ENCODE measurements at regions not wholly inside any gene's neighbourhood (a gene's known extent, or its start where the extent isn't known, plus 50 kb on each side); places are given as distances from the start of the nearest gene placed in this dataset.

- CTCF ChIA-PET, result no interaction called here
- no peaks in the 10 kb centered on the region for H3K9me3 ChIP-seq (ENCODE audit: control insufficient read depth, insufficient read depth, low read depth, low read length)
- H3K27ac ChIP-seq (ENCODE audit: low read length), result no peak overlapping the region
- in situ Hi-C loops (cut with HindIII; ENCODE audit: low pct_unique_long_range_greater_than_20kb, low sequenced_read_pairs), result no loop called here
- ATAC-seq, result no peak
- no TSS peak for BruUV-seq (replicated peaks)
- H3K36me3 ChIP-seq (ENCODE audit: control insufficient read depth, insufficient read depth, low read length), result no peaks in the 10 kb centered on the region
- no peaks in the 10 kb centered on the region for H3K4me1 ChIP-seq (ENCODE audit: control insufficient read depth, insufficient read depth, low read length)
- intact Hi-C loops (cut with micrococcal nuclease; ENCODE audit: unreplicated experiment), result no loop called here
- TF ChIP-seq, protein P1, sequence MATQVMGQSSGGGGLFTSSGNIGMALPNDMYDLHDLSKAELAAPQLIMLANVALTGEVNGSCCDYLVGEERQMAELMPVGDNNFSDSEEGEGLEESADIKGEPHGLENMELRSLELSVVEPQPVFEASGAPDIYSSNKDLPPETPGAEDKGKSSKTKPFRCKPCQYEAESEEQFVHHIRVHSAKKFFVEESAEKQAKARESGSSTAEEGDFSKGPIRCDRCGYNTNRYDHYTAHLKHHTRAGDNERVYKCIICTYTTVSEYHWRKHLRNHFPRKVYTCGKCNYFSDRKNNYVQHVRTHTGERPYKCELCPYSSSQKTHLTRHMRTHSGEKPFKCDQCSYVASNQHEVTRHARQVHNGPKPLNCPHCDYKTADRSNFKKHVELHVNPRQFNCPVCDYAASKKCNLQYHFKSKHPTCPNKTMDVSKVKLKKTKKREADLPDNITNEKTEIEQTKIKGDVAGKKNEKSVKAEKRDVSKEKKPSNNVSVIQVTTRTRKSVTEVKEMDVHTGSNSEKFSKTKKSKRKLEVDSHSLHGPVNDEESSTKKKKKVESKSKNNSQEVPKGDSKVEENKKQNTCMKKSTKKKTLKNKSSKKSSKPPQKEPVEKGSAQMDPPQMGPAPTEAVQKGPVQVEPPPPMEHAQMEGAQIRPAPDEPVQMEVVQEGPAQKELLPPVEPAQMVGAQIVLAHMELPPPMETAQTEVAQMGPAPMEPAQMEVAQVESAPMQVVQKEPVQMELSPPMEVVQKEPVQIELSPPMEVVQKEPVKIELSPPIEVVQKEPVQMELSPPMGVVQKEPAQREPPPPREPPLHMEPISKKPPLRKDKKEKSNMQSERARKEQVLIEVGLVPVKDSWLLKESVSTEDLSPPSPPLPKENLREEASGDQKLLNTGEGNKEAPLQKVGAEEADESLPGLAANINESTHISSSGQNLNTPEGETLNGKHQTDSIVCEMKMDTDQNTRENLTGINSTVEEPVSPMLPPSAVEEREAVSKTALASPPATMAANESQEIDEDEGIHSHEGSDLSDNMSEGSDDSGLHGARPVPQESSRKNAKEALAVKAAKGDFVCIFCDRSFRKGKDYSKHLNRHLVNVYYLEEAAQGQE (IDR thresholded peaks at IDR 0.05; ENCODE audit: insufficient read depth in 1 of 2, low read depth in 2 of 2, low read length in 1 of 2), result no peak
- no peak for TF ChIP-seq POLR2AphosphoS5 (IDR thresholded peaks at IDR 0.05; ENCODE audit: low read depth, low read length)
- TF ChIP-seq TCF7L2 (IDR thresholded peaks at IDR 0.05; ENCODE audit: low read depth, low read length), result no peak
- no peak for TF ChIP-seq SIN3A (IDR thresholded peaks at IDR 0.05; ENCODE audit: borderline replicate concordance, insufficient read depth, low read depth, low read length)
- no peak for TF ChIP-seq CTCF (IDR thresholded peaks at IDR 0.05)
- no peak overlapping the region for H3K4me3 ChIP-seq (ENCODE audit: low read depth in 2 of 2, low read length in 2 of 2)
- H3K27me3 ChIP-seq (ENCODE audit: control insufficient read depth, insufficient read depth, low read length), result no peaks in the 10 kb centered on the region
- no peak for DNase-seq (ENCODE audit: low read depth, low spot score)
- POLR2A ChIA-PET, result no interaction called here
Observed at GRCh38 chr7:54811846-54812254, 52.8 kb upstream of the SEC61G start.

DNA sequence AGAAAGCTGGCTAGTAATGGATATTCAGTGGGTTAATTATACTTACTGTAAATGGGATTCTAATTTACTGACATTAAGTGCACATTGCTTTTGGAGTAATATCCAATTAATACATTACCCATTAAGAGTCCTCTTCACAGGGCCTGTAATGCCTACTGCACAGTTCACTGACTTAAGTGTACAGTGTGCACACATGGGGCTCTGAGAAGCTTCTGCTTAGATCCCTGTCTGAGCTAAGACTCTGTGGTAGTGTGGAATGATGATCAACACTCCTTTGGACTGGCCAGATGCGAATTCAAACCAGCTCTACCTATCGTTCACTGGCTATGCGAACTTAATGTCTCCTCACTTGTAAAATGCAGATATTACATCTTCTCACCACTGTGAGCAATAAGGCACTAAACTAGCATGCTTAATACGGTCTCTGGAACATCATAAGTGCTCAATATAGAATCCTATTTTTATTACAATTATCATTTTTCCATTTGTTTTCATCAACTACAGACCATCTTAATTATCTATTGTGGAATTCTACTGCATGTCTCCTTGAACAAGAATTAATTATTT, 53.8 kb upstream of the SEC61G start:
- Histone ChIP-seq H3K4me1 (ENCODE audit: control insufficient read depth, insufficient read depth, low read length) (no peaks in the 10 kb centered on the region), H3K27ac (ENCODE audit: low read length) (no peak overlapping the region), H3K4me3 (ENCODE audit: low read depth in 2 of 2, low read length in 2 of 2) (no peak overlapping the region), H3K9me3 (ENCODE audit: control insufficient read depth, insufficient read depth, low read depth, low read length) (no peaks in the 10 kb centered on the region), H3K36me3 (ENCODE audit: control insufficient read depth, insufficient read depth, low read length) (no peaks in the 10 kb centered on the region), H3K27me3 (ENCODE audit: control insufficient read depth, insufficient read depth, low read length) (no peaks in the 10 kb centered on the region)
- no peak for ATAC-seq
- intact Hi-C loops (cut with micrococcal nuclease; ENCODE audit: unreplicated experiment) (no loop called here), in situ Hi-C loops (cut with HindIII; ENCODE audit: low pct_unique_long_range_greater_than_20kb, low sequenced_read_pairs) (no loop called here)
- POLR2A ChIA-PET, result interaction anchor here (0.6 kb wide), 1 partner anchor 326 kb away, joined by 6 read pairs; no protein-coding TSS in a partner anchor
- CTCF ChIA-PET, result interaction anchor here (0.6 kb wide), 1 partner anchor 26 kb away, joined by 3 read pairs; no protein-coding TSS in a partner anchor
- TF ChIP-seq, protein P1 (IDR thresholded peaks at IDR 0.05; ENCODE audit: insufficient read depth in 1 of 2, low read depth in 2 of 2, low read length in 1 of 2), result no peak
- no peak for TF ChIP-seq CTCF (IDR thresholded peaks at IDR 0.05)
- BruUV-seq (replicated peaks), result no TSS peak
- DNase-seq (ENCODE audit: low read depth, low spot score), result no peak

Measured in Panc1 (cell line).